SU-DHL-6 (cell line): ENCODE measurements at regions not wholly inside any gene's neighbourhood (a gene's known extent, or its start where the extent isn't known, plus 50 kb on each side); places are given as distances from the start of the nearest gene placed in this dataset.

Experiments
- CTCF ChIP-seq: fragments of 200-600 bp; sonication (generic); IDR thresholded peaks from one replicate; pipeline ENCODE4 v1.5.1; 2017; ENCODE audit warnings: antibody characterized with exemption, mild to moderate bottlenecking, low read length, moderate library complexity; ENCODE audit not compliant: insufficient read depth, poor library complexity, severe bottlenecking
- EZH2phosphoT487 ChIP-seq: fragments of 200-600 bp; sonication (generic), shearing (Covaris generic); conservative IDR thresholded peaks from 2 replicates; pipeline ENCODE4 v1.6.1; 2018; ENCODE audit warnings: mild to moderate bottlenecking, antibody characterized with exemption, low read length, moderate library complexity, mixed read lengths

- TF ChIP-seq CTCF: no peak
- TF ChIP-seq EZH2phosphoT487: no peak
Measured at GRCh38 chr15:81835731-81836130, 210.1 kb downstream of the MEX3B start.
